ENCODE measurements at regions not wholly inside any gene's neighbourhood (a gene's known extent, or its start where the extent isn't known, plus 50 kb on each side); places are given as distances from the start of the nearest gene placed in this dataset.

- no peak overlapping the region for H3K4me2 ChIP-seq (ENCODE audit: low read length)
- H3K27ac ChIP-seq (ENCODE audit: low read length): no peak overlapping the region
- DNase-seq: no peak
- no TSS peak for BruUV-seq (replicated peaks)
- H3F3A ChIP-seq (ENCODE audit: low read length, unreplicated experiment): no peaks in the 10 kb centered on the region
- no peaks in the 10 kb centered on the region for H3K79me2 ChIP-seq (ENCODE audit: low read length)
- no peaks in the 10 kb centered on the region for H4K20me1 ChIP-seq (ENCODE audit: low read length)
- ChIA-PET CTCF (no interaction called here), POLR2A (ENCODE audit: unreplicated experiment) (no interaction called here)
- intact Hi-C loops (cut with micrococcal nuclease): no loop called here
- no peak overlapping the region for H3K9ac ChIP-seq (ENCODE audit: low read length)
- H3K9me2 ChIP-seq (replicated peaks; ENCODE audit: low read length): no peaks in the 10 kb centered on the region
- H3K9me3 ChIP-seq (ENCODE audit: low read length): no peaks in the 10 kb centered on the region
- no peak overlapping the region for H2AFZ ChIP-seq (ENCODE audit: low read length)
- no peaks in the 10 kb centered on the region for H3K27me3 ChIP-seq (ENCODE audit: low read length)
- H3K36me3 ChIP-seq (ENCODE audit: low read depth, low read length): no peaks in the 10 kb centered on the region
- H3K4me3 ChIP-seq (ENCODE audit: low read length): no peak overlapping the region
- ATAC-seq: no peak
- no peak for TF ChIP-seq CTCF (conservative IDR thresholded peaks at IDR 0.05; ENCODE audit: low read depth, low read length)
- TF ChIP-seq EZH2phosphoT487 (IDR thresholded peaks at IDR 0.05; ENCODE audit: borderline replicate concordance, low read length): no peak
- no peak for TF ChIP-seq EZH2 (IDR thresholded peaks at IDR 0.05; ENCODE audit: low read length, unreplicated experiment)
- no peaks in the 10 kb centered on the region for H3K4me1 ChIP-seq (ENCODE audit: insufficient read depth, low read length)
These were observed 394.5 kb upstream of the ZNF462 start for GRCh38 chr9:106468431-106468830.

GRCh38 chr9:106478312-106478711 is 384.7 kb upstream of the ZNF462 start:
- POLR2A ChIA-PET (ENCODE audit: unreplicated experiment): no interaction called here
- H3K4me3 ChIP-seq (ENCODE audit: low read length): no peak overlapping the region
- intact Hi-C loops (cut with micrococcal nuclease): no loop called here

GRCh38 chr9:106478727-106479126 is 384.2 kb upstream of the ZNF462 start:
- Histone ChIP-seq H3K4me1 (ENCODE audit: insufficient read depth, low read length) (peaks cover 24% of the 10 kb centered on the region), H3K4me2 (ENCODE audit: low read length) (no peak overlapping the region), H3K36me3 (ENCODE audit: low read depth, low read length) (no peaks in the 10 kb centered on the region), H4K20me1 (ENCODE audit: low read length) (no peaks in the 10 kb centered on the region), H3K27ac (ENCODE audit: low read length) (no peak overlapping the region), H3K9me3 (ENCODE audit: low read length) (no peaks in the 10 kb centered on the region), H3K27me3 (ENCODE audit: low read length) (no peaks in the 10 kb centered on the region), H3F3A (ENCODE audit: low read length, unreplicated experiment) (no peaks in the 10 kb centered on the region), H3K9ac (ENCODE audit: low read length) (no peak overlapping the region), H3K9me2 (replicated peaks; ENCODE audit: low read length) (no peaks in the 10 kb centered on the region), H3K4me3 (ENCODE audit: low read length) (no peak overlapping the region), H3K79me2 (ENCODE audit: low read length) (no peaks in the 10 kb centered on the region), H2AFZ (ENCODE audit: low read length) (no peak overlapping the region)
- CTCF ChIA-PET: no interaction called here
- TF ChIP-seq EZH2 (IDR thresholded peaks at IDR 0.05; ENCODE audit: low read length, unreplicated experiment) (no peak), CTCF (conservative IDR thresholded peaks at IDR 0.05; ENCODE audit: low read depth, low read length) (no peak), EZH2phosphoT487 (IDR thresholded peaks at IDR 0.05; ENCODE audit: borderline replicate concordance, low read length) (no peak)
- no TSS peak for BruUV-seq (replicated peaks)
- POLR2A ChIA-PET (ENCODE audit: unreplicated experiment): no interaction called here
- intact Hi-C loops (cut with micrococcal nuclease): no loop called here
- no peak for ATAC-seq
- no peak for DNase-seq

More at GRCh38 chr9:106478312-106478711, 384.7 kb upstream of the ZNF462 start:
- Histone ChIP-seq H3K27me3 (ENCODE audit: low read length) (no peaks in the 10 kb centered on the region), H3K27ac (ENCODE audit: low read length) (no peak overlapping the region), H4K20me1 (ENCODE audit: low read length) (no peaks in the 10 kb centered on the region), H3K9ac (ENCODE audit: low read length) (no peak overlapping the region), H3K36me3 (ENCODE audit: low read depth, low read length) (no peaks in the 10 kb centered on the region), H3F3A (ENCODE audit: low read length, unreplicated experiment) (no peaks in the 10 kb centered on the region), H3K9me2 (replicated peaks; ENCODE audit: low read length) (no peaks in the 10 kb centered on the region), H3K4me1 (ENCODE audit: insufficient read depth, low read length) (peaks cover 24% of the 10 kb centered on the region), H3K79me2 (ENCODE audit: low read length) (no peaks in the 10 kb centered on the region), H2AFZ (ENCODE audit: low read length) (no peak overlapping the region), H3K4me2 (ENCODE audit: low read length) (no peak overlapping the region), H3K9me3 (ENCODE audit: low read length) (no peaks in the 10 kb centered on the region)
- TF ChIP-seq EZH2 (IDR thresholded peaks at IDR 0.05; ENCODE audit: low read length, unreplicated experiment) (no peak), CTCF (conservative IDR thresholded peaks at IDR 0.05; ENCODE audit: low read depth, low read length) (no peak), EZH2phosphoT487 (IDR thresholded peaks at IDR 0.05; ENCODE audit: borderline replicate concordance, low read length) (no peak)
- ATAC-seq (no peak), DNase-seq (no peak)
- CTCF ChIA-PET: no interaction called here
- BruUV-seq (replicated peaks): no TSS peak
